Loucy (cell line): ENCODE measurements at regions not wholly inside any gene's neighbourhood (a gene's known extent, or its start where the extent isn't known, plus 50 kb on each side); places are given as distances from the start of the nearest gene placed in this dataset.
A peak's percentile ranks its signal among the peaks of the same experiment; 100 is the strongest.

Source experiments
- H2AFZ ChIP-seq: fragments of 200-600 bp; sonication (generic); 2 replicates; pipeline ENCODE4 v1.6.0; 2016; ENCODE audit warnings: antibody characterized with exemption, mild to moderate bottlenecking, low read length, moderate library complexity
- H3F3A ChIP-seq: fragments of 200-600 bp; 2 replicates; pipeline ENCODE4 v1.6.0; 2016; ENCODE audit warnings: antibody characterized with exemption, low read depth, mild to moderate bottlenecking
- H3K27me3 ChIP-seq: fragments of 200-600 bp; sonication (generic); 2 replicates; pipeline ENCODE4 v1.6.1; 2014; ENCODE audit warnings: low read length, mild to moderate bottlenecking; ENCODE audit not compliant: insufficient read depth, poor library complexity, severe bottlenecking
- H3K36me3 ChIP-seq: fragments of 200-600 bp; sonication (generic); 2 replicates; pipeline ENCODE4 v1.6.1; 2016; ENCODE audit warnings: low read length; ENCODE audit not compliant: insufficient read depth
- H3K4me1 ChIP-seq: fragments of 200-600 bp; sonication (generic); 2 replicates; pipeline ENCODE4 v1.5.1; 2014; ENCODE audit warnings: low read length, mild to moderate bottlenecking; ENCODE audit not compliant: insufficient read depth, poor library complexity, severe bottlenecking
- H3K4me2 ChIP-seq: fragments of 200-600 bp; sonication (generic); 2 replicates; pipeline ENCODE4 v1.6.0; 2014; ENCODE audit warnings: antibody characterized with exemption, low read length, low read depth, mild to moderate bottlenecking; ENCODE audit not compliant: poor library complexity, severe bottlenecking
- H3K4me3 ChIP-seq: fragments of 200-600 bp; sonication (generic); 2 replicates; pipeline ENCODE4 v1.5.1; 2014; ENCODE audit warnings: low read length, mild to moderate bottlenecking, mixed read lengths; ENCODE audit not compliant: poor library complexity, severe bottlenecking
- H3K79me2 ChIP-seq: fragments of 200-600 bp; sonication (generic); 2 replicates; pipeline ENCODE4 v1.6.1; 2014; ENCODE audit warnings: low read length; ENCODE audit not compliant: insufficient read depth
- H3K9ac ChIP-seq: fragments of 200-600 bp; sonication (generic); 2 replicates; pipeline ENCODE4 v1.6.0; 2014; ENCODE audit warnings: mild to moderate bottlenecking, low read depth, low read length, moderate library complexity; ENCODE audit not compliant: poor library complexity, severe bottlenecking
- H3K9me2 ChIP-seq: fragments of 200-600 bp; sonication (generic); replicated peaks from 2 replicates; pipeline ENCODE4 v1.6.1; 2016; ENCODE audit warnings: low read depth, low read length, mixed read lengths
- H3K9me3 ChIP-seq: fragments of 200-600 bp; sonication (generic); 2 replicates; pipeline ENCODE4 v1.6.1; 2014; ENCODE audit warnings: mild to moderate bottlenecking, antibody characterized with exemption, low read length, low read depth; ENCODE audit not compliant: insufficient read depth
- H4K20me1 ChIP-seq: fragments of 200-600 bp; sonication (generic); 2 replicates; pipeline ENCODE4 v1.6.0; 2014; ENCODE audit warnings: antibody characterized with exemption, low read length, mild to moderate bottlenecking; ENCODE audit not compliant: insufficient read depth, poor library complexity, severe bottlenecking
- EZH2phosphoT487 ChIP-seq: fragments of 200-600 bp; IDR thresholded peaks from 2 replicates; pipeline ENCODE4 v1.6.1; 2018; ENCODE audit warnings: antibody characterized with exemption, mild to moderate bottlenecking, moderate library complexity, borderline replicate concordance
- TF ChIP-seq, protein P1 (sequence below): fragments of 200-600 bp; sonication (generic); conservative IDR thresholded peaks from 2 replicates; pipeline ENCODE4 v1.5.1; 2014; ENCODE audit warnings: mild to moderate bottlenecking, antibody characterized with exemption, low read length

DNA sequence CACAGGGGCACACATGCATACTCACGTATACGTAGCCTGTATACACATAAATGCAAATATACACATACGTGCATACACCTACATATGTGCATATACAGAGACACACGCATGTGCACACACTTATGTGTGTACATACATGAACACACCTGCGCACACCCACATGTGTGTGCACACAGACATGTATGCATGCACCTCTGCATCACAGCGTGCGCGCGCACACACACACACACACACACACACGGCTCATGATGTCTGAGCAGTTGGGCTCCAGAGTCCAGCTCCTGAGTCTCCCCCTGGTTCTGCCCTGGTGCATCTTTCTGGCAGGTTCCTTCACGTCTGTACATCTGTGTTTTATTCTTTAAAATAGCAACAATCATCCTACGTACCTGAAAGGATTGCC lies 600.5 kb downstream of the NPHP4 start:
- H3K4me2 ChIP-seq = no peak overlapping the region
- H3K9me2 ChIP-seq = no peaks in the 10 kb centered on the region
- H2AFZ ChIP-seq = no peak overlapping the region
- H3K27me3 ChIP-seq = no peaks in the 10 kb centered on the region
- H3K36me3 ChIP-seq = no peaks in the 10 kb centered on the region
- no peak overlapping the region for H3K4me3 ChIP-seq
- TF ChIP-seq, protein P1, sequence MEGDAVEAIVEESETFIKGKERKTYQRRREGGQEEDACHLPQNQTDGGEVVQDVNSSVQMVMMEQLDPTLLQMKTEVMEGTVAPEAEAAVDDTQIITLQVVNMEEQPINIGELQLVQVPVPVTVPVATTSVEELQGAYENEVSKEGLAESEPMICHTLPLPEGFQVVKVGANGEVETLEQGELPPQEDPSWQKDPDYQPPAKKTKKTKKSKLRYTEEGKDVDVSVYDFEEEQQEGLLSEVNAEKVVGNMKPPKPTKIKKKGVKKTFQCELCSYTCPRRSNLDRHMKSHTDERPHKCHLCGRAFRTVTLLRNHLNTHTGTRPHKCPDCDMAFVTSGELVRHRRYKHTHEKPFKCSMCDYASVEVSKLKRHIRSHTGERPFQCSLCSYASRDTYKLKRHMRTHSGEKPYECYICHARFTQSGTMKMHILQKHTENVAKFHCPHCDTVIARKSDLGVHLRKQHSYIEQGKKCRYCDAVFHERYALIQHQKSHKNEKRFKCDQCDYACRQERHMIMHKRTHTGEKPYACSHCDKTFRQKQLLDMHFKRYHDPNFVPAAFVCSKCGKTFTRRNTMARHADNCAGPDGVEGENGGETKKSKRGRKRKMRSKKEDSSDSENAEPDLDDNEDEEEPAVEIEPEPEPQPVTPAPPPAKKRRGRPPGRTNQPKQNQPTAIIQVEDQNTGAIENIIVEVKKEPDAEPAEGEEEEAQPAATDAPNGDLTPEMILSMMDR = no peak
- no peak for TF ChIP-seq EZH2phosphoT487
- H3K9me3 ChIP-seq = 0 out of 2 replicates have a peak, but pooled peaks cover 4% of the 10 kb centered on the region
- H4K20me1 ChIP-seq = no peaks in the 10 kb centered on the region
- H3K79me2 ChIP-seq = no peaks in the 10 kb centered on the region
- H3F3A ChIP-seq = peaks cover 10% of the 10 kb centered on the region; the same call in 1 of the 2 replicates
- peaks cover 29% of the 10 kb centered on the region for H3K4me1 ChIP-seq
- H3K9ac ChIP-seq = no peak overlapping the region

DNA sequence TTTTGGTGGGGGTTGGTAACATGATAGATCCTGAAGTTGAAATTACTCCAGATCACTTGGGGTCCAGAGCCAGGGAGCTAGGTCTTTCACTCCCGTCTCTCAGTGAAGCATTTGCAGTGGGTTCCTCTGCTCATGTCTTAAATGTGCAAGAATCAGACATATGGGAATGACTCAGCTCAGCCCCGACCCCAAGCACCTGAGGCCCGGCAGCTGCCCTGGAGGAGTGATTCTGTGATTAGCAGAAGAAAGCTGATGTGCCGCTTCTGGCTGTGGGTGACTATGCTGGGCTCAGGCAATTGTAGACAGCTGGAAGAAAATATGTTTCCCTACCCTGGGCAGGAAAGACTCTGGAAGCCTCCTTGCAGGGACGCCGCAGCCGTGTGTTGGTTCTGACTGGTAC lies 601.7 kb downstream of the NPHP4 start:
- H3K9ac ChIP-seq = no peak overlapping the region
- H3K79me2 ChIP-seq = no peaks in the 10 kb centered on the region
- no peak overlapping the region for H2AFZ ChIP-seq
- H3K9me2 ChIP-seq = no peaks in the 10 kb centered on the region
- H3K27me3 ChIP-seq = no peaks in the 10 kb centered on the region
- peaks cover 10% of the 10 kb centered on the region; the same call in 1 of the 2 replicates for H3F3A ChIP-seq
- H4K20me1 ChIP-seq = no peaks in the 10 kb centered on the region
- H3K4me2 ChIP-seq = peak overlapping the region; percentile 76
- TF ChIP-seq, protein P1 = no peak
- no peak for TF ChIP-seq EZH2phosphoT487
- no peak overlapping the region for H3K4me3 ChIP-seq
- H3K4me1 ChIP-seq = peaks cover 29% of the 10 kb centered on the region
- H3K36me3 ChIP-seq = no peaks in the 10 kb centered on the region
- H3K9me3 ChIP-seq = no peaks in the 10 kb centered on the region

DNA sequence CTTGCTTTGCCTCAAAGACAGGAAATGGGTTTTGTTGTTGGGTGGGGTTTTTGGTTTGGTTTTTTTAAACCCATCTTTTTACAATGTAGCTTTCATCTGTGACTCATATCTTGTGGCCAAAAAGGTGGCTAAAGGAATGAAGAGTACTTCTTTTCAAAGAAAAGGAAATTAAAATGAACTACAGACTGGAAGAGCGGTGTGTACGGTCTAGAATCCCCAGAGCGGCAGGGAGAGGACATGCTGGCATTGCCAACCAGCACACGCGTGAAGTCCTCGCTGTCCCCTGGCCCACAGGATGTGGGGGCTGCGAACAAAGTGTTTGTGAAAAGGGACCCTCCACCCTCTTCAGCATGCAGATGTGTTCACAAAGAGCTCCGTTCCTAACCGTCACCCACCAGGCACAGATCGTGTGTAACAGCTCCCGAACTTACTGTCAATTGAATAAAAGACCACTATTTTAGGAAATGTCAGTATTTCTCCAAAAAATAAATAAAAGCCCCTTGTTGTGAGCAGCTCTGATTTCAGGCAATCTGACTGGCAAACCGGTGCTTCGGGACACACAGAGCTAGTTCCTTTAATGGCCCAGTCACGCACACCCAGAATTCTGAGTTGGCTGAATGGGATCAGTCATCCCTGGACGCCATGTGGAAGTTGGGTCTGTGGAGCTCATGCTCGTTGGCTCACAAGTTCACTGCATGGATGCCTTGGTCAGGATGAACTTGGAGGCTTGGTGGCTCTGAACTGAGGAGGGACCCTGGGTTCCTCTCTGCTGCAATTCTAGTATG lies 602.9 kb downstream of the NPHP4 start:
- peak overlapping the region; percentile 58 for H3K9ac ChIP-seq
- no peaks in the 10 kb centered on the region for H3K9me2 ChIP-seq
- peaks cover 29% of the 10 kb centered on the region for H3K4me1 ChIP-seq
- no peaks in the 10 kb centered on the region for H3K9me3 ChIP-seq
- no peaks in the 10 kb centered on the region for H3K36me3 ChIP-seq
- H3K27me3 ChIP-seq = no peaks in the 10 kb centered on the region
- TF ChIP-seq, protein P1 = no peak
- TF ChIP-seq EZH2phosphoT487 = no peak
- H4K20me1 ChIP-seq = no peaks in the 10 kb centered on the region
- peak overlapping the region; percentile 56 for H3K4me3 ChIP-seq
- no peaks in the 10 kb centered on the region for H3K79me2 ChIP-seq
- peak overlapping the region; percentile 76 for H3K4me2 ChIP-seq
- H3F3A ChIP-seq = peaks cover 10% of the 10 kb centered on the region; the same call in 1 of the 2 replicates
- no peak overlapping the region for H2AFZ ChIP-seq
